Gastrocnemius medialis (tissue), 4 donors: ENCODE measurements at regions not wholly inside any gene's neighbourhood (a gene's known extent, or its start where the extent isn't known, plus 50 kb on each side); places are given as distances from the start of the nearest gene placed in this dataset.

Experiments
- ATAC-seq, 2 donors: fragments of 150-250 bp; one replicate each; pipeline ENCODE4 v1.9.1; 2016
- DNase-seq, 2 donors: peaks; one replicate each; pipeline ENCODE4 v3.0.0-alpha.2; 2019
- H3K27ac ChIP-seq, 4 donors: fragments of 200-600 bp; sonication (generic); 1 replicate in 1 of 4; 2 replicates in 3 of 4; pipeline ENCODE4 v1.5.1; 2016 to 2018; ENCODE audit warnings: mild to moderate bottlenecking in 2 of 4, moderate library complexity in 1 of 4
- H3K27me3 ChIP-seq, 3 donors: fragments of 200-600 bp; sonication (generic) in 2 of 3; 1 replicate in 1 of 3; 2 replicates in 2 of 3; pipeline versions ENCODE4 v1.5.1 to v1.6.0; 2016 to 2019; ENCODE audit warnings: mild to moderate bottlenecking in 1 of 3, moderate library complexity in 1 of 3
- H3K36me3 ChIP-seq, 2 donors: fragments of 200-600 bp; sonication (generic) in 1 of 2; one replicate each; pipeline ENCODE4 v1.5.1; 2017 to 2018
- H3K4me1 ChIP-seq, 2 donors: fragments of 200-600 bp; sonication (generic) in 1 of 2; one replicate each; pipeline ENCODE4 v1.5.1; 2016 to 2017; ENCODE audit warnings: mild to moderate bottlenecking in 2 of 2
- H3K4me3 ChIP-seq, 4 donors: fragments of 200-600 bp; sonication (generic) in 3 of 4; 1 replicate in 1 of 4; 2 replicates in 3 of 4; pipeline ENCODE4 v1.5.1; 2016 to 2019; ENCODE audit warnings: mild to moderate bottlenecking in 2 of 4
- H3K9me3 ChIP-seq, 3 donors: fragments of 200-600 bp; sonication (generic) in 2 of 3; 1 replicate in 1 of 3; 2 replicates in 2 of 3; pipeline ENCODE4 v1.5.1; 2016 to 2019
- CTCF ChIP-seq, 5 experiments: fragments of 450-650 bp in 3 of 5; fragments of 200-600 bp in 2 of 5; sonication (generic) in 2 of 5; IDR thresholded peaks in 4 of 5; conservative IDR thresholded peaks in 1 of 5; 1 replicate in 4 of 5; 2 replicates in 1 of 5; pipeline ENCODE4 v1.5.1; 2016 to 2019; ENCODE audit warnings: antibody characterized with exemption in 5 of 5, mild to moderate bottlenecking in 3 of 5, moderate library complexity in 3 of 5
- POLR2A ChIP-seq, 2 donors: fragments of 450-650 bp; IDR thresholded peaks; one replicate each; pipeline ENCODE4 v1.6.1; 2017; ENCODE audit warnings: antibody characterized with exemption in 2 of 2, mild to moderate bottlenecking in 2 of 2, moderate library complexity in 2 of 2
- in situ Hi-C, 4 donors: fragments of 200-750 bp; cut with MboI; loops; one replicate each; pipeline versions ENCODE4 v1.15.0 to v1.8.0; 2017; ENCODE audit warnings: low sequenced_read_pairs in 4 of 4
- intact Hi-C: fragments of 100-400 bp; cut with DNase I; formaldehyde crosslinking; loops from one replicate; pipeline ENCODE4 v1.15.1; 2023; ENCODE audit warnings: low total_unique reads

GRCh38 chr5:71946343-71947030 is 160.8 kb upstream of the MAP1B start:
- DNase-seq = no peak
- Histone ChIP-seq H3K27me3 (no peaks in the 10 kb centered on the region), H3K36me3 (no peaks in the 10 kb centered on the region), H3K4me3 (no peak overlapping the region), H3K27ac (no peak overlapping the region), H3K9me3 (no peaks in the 10 kb centered on the region), H3K4me1 (no peaks in the 10 kb centered on the region)
- in situ Hi-C loops = no loop called here
- intact Hi-C loops = no loop called here
- TF ChIP-seq POLR2A (IDR thresholded peaks at IDR 0.05) (no peak), CTCF (IDR thresholded peaks at IDR 0.05 in 4 of 5, conservative IDR thresholded peaks at IDR 0.05 in 1 of 5) (no peak)
- ATAC-seq = no peak

- intact Hi-C loops (no loop called here), in situ Hi-C loops (no loop called here)
- H3K27me3 ChIP-seq = no peaks in the 10 kb centered on the region
- H3K4me3 ChIP-seq = no peak overlapping the region
- H3K9me3 ChIP-seq = no peaks in the 10 kb centered on the region
- DNase-seq (no peak), ATAC-seq (no peak)
- no peaks in the 10 kb centered on the region for H3K36me3 ChIP-seq
- H3K4me1 ChIP-seq = no peaks in the 10 kb centered on the region
- TF ChIP-seq CTCF (IDR thresholded peaks at IDR 0.05 in 4 of 5, conservative IDR thresholded peaks at IDR 0.05 in 1 of 5) = no peak
- TF ChIP-seq POLR2A (IDR thresholded peaks at IDR 0.05) = no peak
- no peak overlapping the region for H3K27ac ChIP-seq
Measured at GRCh38 chr5:71948206-71948605, 159.1 kb upstream of the MAP1B start.

GRCh38 chr5:71949772-71950171 is 157.5 kb upstream of the MAP1B start:
- H3K4me1 ChIP-seq = no peaks in the 10 kb centered on the region
- H3K4me3 ChIP-seq = no peak overlapping the region
- no peaks in the 10 kb centered on the region for H3K27me3 ChIP-seq
- H3K9me3 ChIP-seq = no peaks in the 10 kb centered on the region
- ATAC-seq (no peak), DNase-seq (no peak)
- no peaks in the 10 kb centered on the region for H3K36me3 ChIP-seq
- in situ Hi-C loops (no loop called here), intact Hi-C loops (no loop called here)
- TF ChIP-seq POLR2A (IDR thresholded peaks at IDR 0.05) (no peak), CTCF (IDR thresholded peaks at IDR 0.05 in 4 of 5, conservative IDR thresholded peaks at IDR 0.05 in 1 of 5) (no peak)
- H3K27ac ChIP-seq = no peak overlapping the region

- H3K4me1 ChIP-seq = no peaks in the 10 kb centered on the region
- no peak for TF ChIP-seq CTCF (IDR thresholded peaks at IDR 0.05 in 4 of 5, conservative IDR thresholded peaks at IDR 0.05 in 1 of 5)
- no peak for TF ChIP-seq POLR2A (IDR thresholded peaks at IDR 0.05)
- no peak overlapping the region for H3K4me3 ChIP-seq
- no peak for ATAC-seq
- no peaks in the 10 kb centered on the region for H3K36me3 ChIP-seq
- in situ Hi-C loops = no loop called here
- no peaks in the 10 kb centered on the region for H3K27me3 ChIP-seq
- no peak for DNase-seq
- intact Hi-C loops = no loop called here
- H3K9me3 ChIP-seq = no peaks in the 10 kb centered on the region
- H3K27ac ChIP-seq = no peak overlapping the region
Measured at GRCh38 chr5:71953866-71954265, 153.4 kb upstream of the MAP1B start.

GRCh38 chr5:71954329-71954728 is 152.9 kb upstream of the MAP1B start:
- H3K4me1 ChIP-seq = no peaks in the 10 kb centered on the region
- H3K27me3 ChIP-seq = no peaks in the 10 kb centered on the region
- ATAC-seq (no peak), DNase-seq (no peak)
- H3K4me3 ChIP-seq = no peak overlapping the region
- no peaks in the 10 kb centered on the region for H3K36me3 ChIP-seq
- TF ChIP-seq CTCF (IDR thresholded peaks at IDR 0.05 in 4 of 5, conservative IDR thresholded peaks at IDR 0.05 in 1 of 5) (no peak), POLR2A (IDR thresholded peaks at IDR 0.05) (no peak)
- in situ Hi-C loops (no loop called here), intact Hi-C loops (no loop called here)
- H3K9me3 ChIP-seq = no peaks in the 10 kb centered on the region
- no peak overlapping the region for H3K27ac ChIP-seq
